Psoas muscle (tissue), 7 donors: ENCODE measurements at regions not wholly inside any gene's neighbourhood (a gene's known extent, or its start where the extent isn't known, plus 50 kb on each side); places are given as distances from the start of the nearest gene placed in this dataset.
"Not testable (repeated sequence)": the region's sequence is repeated elsewhere in the genome, so short reads cannot be mapped to it uniquely, and the experiment has no call there.

ENCODE experiments used
- ATAC-seq, 4 donors: fragments of 200-7000 bp; cut with Tn5 transposase; one replicate each; pipeline ENCODE4 v1.9.1; 2020; ENCODE audit warnings: moderate library complexity in 3 of 4, mild to moderate bottlenecking in 2 of 4
- DNase-seq, 2 donors: peaks; one replicate each; pipeline ENCODE4 v3.0.0-alpha.2; 2020
- H3K27ac ChIP-seq: fragments of 200-600 bp; one replicate; pipeline ENCODE4 v1.8.0; 2022
- H3K27me3 ChIP-seq, 3 donors: fragments of 200-600 bp in 1 of 3; one replicate each; pipeline versions ENCODE4 v1.6.1 to v1.8.0; 2013 to 2022; ENCODE audit warnings: low read length in 2 of 3, mild to moderate bottlenecking in 2 of 3, moderate library complexity in 1 of 3; ENCODE audit not compliant: insufficient read depth in 3 of 3
- H3K36me3 ChIP-seq, 2 donors: fragments of 200-600 bp in 1 of 2; one replicate each; pipeline versions ENCODE4 v1.6.1 to v1.8.0; 2013 to 2022; ENCODE audit warnings: low read depth in 1 of 2, mild to moderate bottlenecking in 1 of 2, moderate library complexity in 1 of 2; ENCODE audit not compliant: insufficient read depth in 1 of 2
- H3K4me1 ChIP-seq: fragments of 200-600 bp; one replicate; pipeline ENCODE4 v1.8.0; 2022
- H3K4me3 ChIP-seq: fragments of 200-600 bp; one replicate; pipeline ENCODE4 v1.8.0; 2022; ENCODE audit warnings: mild to moderate bottlenecking
- H3K9me3 ChIP-seq: fragments of 200-600 bp; one replicate; pipeline ENCODE4 v1.8.0; 2022
- CTCF ChIP-seq: fragments of 200-600 bp; IDR thresholded peaks from one replicate; pipeline ENCODE4 v1.8.0; 2022; ENCODE audit warnings: antibody characterized with exemption
- WGBS, 3 donors: extraction: QIAGEN DNeasy Blood & Tissue Kit; methylation state at CpG; one replicate each; pipeline versions ENCODE4 v1.1.6 to v1.1.7; 2013; 5-methylcytosine and 5-hydroxymethylcytosine counted together
- intact Hi-C, 2 donors: fragments of 100-400 bp; cut with DNase I; formaldehyde crosslinking; loops; one replicate each; pipeline versions ENCODE4 v1.11.0 to v1.14.2; 2022
- donor health status: healthy with polysubstance abuse.
- donor health status: DM: no; HTN: no; CAD: no; lungs with moderate emphysema.
- donor health status: Bipolar disorder and iron deficiency.
- donor health status: healthy.
- donor health status: DM: yes; HTN: yes; CAD: no.
- donor health status: DM: no; HTN: no; CAD: no.
- donor health status: DM: yes; HTN: yes; CAD: no.

- ATAC-seq, H3K36me3 ChIP-seq, DNase-seq, intact Hi-C loops, H3K4me1 ChIP-seq, H3K27ac ChIP-seq, H3K9me3 ChIP-seq, H3K27me3 ChIP-seq, H3K4me3 ChIP-seq: not testable (repeated sequence)
- 38 to 60% (median 53%) methylated on average over 5 of the region's 5 CpGs for WGBS, 3 donors
Measured at GRCh38 chr4:118575726-118576125, 109.5 kb upstream of the METTL14 start.

GRCh38 chr4:118576709-118577219 is 108.4 kb upstream of the METTL14 start:
- H3K27me3 ChIP-seq, DNase-seq, H3K4me3 ChIP-seq, intact Hi-C loops, H3K27ac ChIP-seq, H3K36me3 ChIP-seq, H3K9me3 ChIP-seq, ATAC-seq, H3K4me1 ChIP-seq: not testable (repeated sequence)
- WGBS, 3 donors, result 88 to 93% (median 91%) methylated on average over 11 to 13 of the region's 13 CpGs

GRCh38 chr4:118585015-118585414 is 100.2 kb upstream of the METTL14 start:
- Histone ChIP-seq H3K4me3 (no peak overlapping the region), H3K27ac (no peak overlapping the region), H3K27me3 (no peaks in the 10 kb centered on the region), H3K9me3 (no peaks in the 10 kb centered on the region), H3K4me1 (peaks cover 7% of the 10 kb centered on the region), H3K36me3 (no peaks in the 10 kb centered on the region)
- WGBS, 3 donors, result 67 to 81% (median 72%) methylated on average over 5 of the region's 5 CpGs
- DNase-seq (no peak), ATAC-seq (no peak)
- intact Hi-C loops, result no loop called here
- TF ChIP-seq CTCF, result no peak

GRCh38 chr4:118586357-118586790 is 98.8 kb upstream of the METTL14 start:
- Histone ChIP-seq H3K4me1 (peaks cover 7% of the 10 kb centered on the region), H3K4me3 (no peak overlapping the region), H3K36me3 (no peaks in the 10 kb centered on the region), H3K9me3 (no peaks in the 10 kb centered on the region), H3K27ac (no peak overlapping the region), H3K27me3 (no peaks in the 10 kb centered on the region)
- WGBS, 3 donors, result 19 to 25% (median 20%) methylated on average over 6 of the region's 6 CpGs
- intact Hi-C loops, result no loop called here
- TF ChIP-seq CTCF, result no peak
- peak; percentile 38 to 59 for DNase-seq
- peak; percentile 46 to 75 (median 61) for ATAC-seq

GRCh38 chr4:118587116-118587831 is 97.9 kb upstream of the METTL14 start:
- ATAC-seq (no peak), DNase-seq (no peak)
- intact Hi-C loops, result no loop called here
- Histone ChIP-seq H3K9me3 (no peaks in the 10 kb centered on the region), H3K4me3 (no peak overlapping the region), H3K4me1 (peaks cover 7% of the 10 kb centered on the region), H3K27ac (no peak overlapping the region), H3K27me3 (no peaks in the 10 kb centered on the region), H3K36me3 (no peaks in the 10 kb centered on the region)
- TF ChIP-seq CTCF, result no peak
- WGBS, 3 donors, result 74 to 86% (median 76%) methylated on average over 9 of the region's 9 CpGs
